HG03196 (cell line): ENCODE measurements at regions not wholly inside any gene's neighbourhood (a gene's known extent, or its start where the extent isn't known, plus 50 kb on each side); places are given as distances from the start of the nearest gene placed in this dataset.
"Not testable (repeated sequence)": the region's sequence is repeated elsewhere in the genome, so short reads cannot be mapped to it uniquely, and the experiment has no call there.

ENCODE experiments used
- ATAC-seq: cut with Tn5 transposase; IDR thresholded peaks from one replicate; pipeline ENCODE4 v1.9.1; 2021; ENCODE audit not compliant: unreplicated experiment

DNA sequence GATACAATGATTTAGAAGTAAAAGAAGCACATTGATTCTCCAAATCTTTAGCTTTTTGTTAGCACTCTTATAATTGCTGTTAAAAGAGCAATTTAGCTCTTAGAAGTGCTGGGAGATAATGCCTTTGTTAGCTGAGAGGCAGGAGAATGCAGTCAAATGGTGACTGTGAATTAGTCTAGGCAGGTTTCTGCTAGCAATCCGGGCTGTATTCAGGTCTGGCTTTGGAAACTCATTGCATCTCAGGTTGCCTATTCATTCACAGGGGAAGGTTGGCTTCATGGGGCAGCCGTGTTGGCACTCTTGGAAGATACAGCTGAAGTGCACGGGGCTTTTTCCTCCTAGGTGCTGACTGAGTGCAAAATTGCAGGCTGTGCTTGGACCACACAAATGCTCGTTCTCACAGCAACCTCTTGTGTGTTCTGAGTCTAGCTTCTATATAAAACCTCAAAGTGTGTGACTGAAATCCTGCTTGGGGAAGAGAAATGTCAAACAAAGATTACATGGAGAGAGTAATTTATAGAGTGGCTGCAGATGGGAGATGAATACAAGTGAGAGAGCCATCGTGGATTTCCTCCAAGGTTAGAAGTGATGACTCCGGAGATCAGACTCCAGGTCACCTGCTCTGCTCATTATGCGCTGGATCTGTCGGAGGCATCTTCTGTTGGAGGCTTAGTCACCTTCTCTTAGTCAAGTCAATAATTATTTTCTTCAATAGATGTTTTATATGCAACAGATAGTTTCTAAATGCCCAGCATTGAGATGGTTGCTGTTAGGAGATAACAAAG, 167.8 kb downstream of the PMAIP1 start:
- ATAC-seq: no peak

DNA sequence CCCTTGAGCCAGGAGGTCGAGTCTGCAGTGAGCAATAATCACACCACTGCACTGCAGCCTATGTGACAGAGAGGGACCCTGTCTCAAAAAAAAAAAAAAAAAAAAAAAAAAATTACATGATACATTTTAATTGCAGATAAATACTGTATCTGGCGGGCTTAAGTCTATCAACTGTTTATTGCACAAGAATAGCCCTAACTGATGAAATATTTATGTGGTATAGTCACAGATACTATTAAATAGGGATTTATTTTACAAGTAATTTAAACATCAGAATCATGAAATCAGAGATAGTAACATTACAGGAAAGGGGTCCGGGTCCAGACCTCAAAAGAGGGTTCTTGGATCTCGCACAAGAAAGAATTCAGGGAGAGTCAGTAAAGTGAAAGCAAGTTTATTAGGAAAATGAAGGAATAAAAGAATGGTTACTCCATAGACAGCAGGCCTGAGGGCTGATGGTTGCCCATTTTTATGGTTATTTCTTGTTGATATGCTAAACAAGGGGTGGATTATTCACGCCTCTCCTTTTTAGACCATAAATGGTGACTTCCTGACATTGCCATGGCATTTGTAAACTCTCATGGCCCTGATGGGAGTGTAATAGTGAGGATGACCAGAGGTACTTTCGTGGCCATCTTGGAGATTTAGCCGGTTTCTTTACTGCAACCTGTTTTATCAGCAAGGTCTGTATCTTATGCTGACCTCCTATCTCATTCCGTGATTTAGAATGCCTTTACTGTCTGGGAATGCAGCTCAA, 166.6 kb downstream of the PMAIP1 start:
- ATAC-seq: no peak

DNA sequence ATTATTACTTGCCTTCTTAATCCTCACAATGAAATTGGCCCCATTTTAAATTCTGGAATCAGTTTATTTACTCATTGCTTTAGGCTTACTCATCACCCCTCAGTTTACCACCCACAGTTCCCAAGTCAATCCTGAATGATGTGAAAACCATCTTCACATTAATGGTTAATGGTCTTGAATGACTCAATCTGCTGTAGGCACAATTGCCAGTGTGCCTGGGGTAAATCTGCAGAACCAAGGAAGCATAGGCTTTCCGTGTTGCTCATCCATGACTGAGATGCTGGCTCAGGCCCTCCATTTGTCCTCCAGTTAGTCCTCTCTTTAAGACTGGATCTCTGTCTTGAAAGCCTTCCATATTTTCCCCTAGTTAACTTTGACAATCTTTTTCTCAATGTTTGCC, 164.5 kb downstream of the PMAIP1 start:
- no peak for ATAC-seq

DNA sequence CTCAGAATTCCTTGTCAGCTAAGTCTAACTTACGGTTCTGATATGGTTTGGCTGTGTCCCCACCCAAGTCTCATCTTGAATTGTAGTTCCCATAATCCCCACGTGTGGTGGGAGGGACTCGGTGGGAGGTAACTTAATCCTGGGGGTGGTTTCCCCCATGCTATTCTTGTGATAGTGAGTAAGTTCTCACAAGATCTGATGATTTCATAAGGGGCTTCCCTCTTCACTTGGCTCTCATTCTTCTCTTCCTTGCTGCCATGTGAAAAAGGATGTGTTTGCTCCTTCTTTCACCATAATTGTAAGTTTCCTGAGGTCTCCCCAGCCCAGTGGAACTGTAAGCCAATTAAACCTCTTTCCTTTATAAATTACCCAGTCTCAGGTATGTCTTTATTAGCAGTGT, 163.0 kb downstream of the PMAIP1 start:
- not testable (repeated sequence) for ATAC-seq

DNA sequence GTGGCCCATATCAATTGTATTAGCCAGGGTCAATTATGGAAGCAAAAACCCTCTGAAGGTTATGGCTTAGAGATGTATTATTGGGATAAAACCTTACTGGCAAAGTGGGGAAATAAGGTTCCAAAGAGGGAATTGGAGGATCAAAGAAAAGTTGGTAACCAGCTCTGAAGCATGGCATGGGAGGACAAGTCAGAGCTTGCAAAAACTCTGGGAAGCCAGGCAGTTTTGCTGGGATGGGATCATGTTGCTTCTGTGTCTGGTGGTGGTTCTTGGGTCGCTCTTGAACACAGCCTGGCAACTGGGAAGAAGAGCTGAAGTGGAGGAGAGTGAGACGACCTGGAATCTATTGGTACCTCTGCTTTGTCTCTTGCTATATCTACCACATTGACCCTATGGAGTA, 162.6 kb downstream of the PMAIP1 start:
- no peak for ATAC-seq

DNA sequence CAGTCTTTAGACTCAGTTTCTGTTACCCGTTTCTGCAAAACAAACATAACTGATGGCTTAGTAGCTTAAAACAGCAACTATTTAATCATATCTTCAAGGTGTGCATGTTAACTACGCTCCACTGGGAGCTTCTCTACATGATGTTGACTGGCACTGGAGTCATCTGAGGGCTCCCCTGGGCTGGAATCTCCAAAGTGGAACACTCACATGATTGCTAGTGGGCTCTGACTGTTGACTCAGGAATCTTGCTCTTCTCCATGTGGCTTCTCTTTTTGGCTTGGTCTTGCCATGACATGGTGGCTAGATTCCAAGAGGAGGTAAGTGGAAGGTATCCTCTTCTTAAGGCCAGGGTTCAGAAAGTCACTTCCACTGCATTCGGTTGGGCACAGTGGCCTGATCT, 160.8 kb downstream of the PMAIP1 start:
- no peak for ATAC-seq

DNA sequence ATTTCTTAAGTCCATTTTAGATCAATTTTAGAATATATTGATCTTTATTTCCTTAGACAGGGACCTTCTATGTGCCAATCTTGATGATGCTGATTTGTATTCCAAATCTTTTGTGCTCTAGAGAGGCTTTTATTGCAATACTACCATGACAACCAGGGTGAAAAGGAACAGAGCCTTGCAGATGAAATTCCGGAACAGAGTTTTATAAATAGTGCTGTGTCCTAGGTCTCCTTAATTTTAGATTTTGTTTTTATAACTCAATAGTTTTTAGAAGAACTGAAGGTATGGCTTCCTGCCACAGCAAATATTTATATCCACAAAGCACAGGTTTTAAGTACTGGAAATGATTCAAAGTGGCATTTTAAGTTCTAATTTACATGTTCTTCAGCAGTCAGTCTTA, 160.2 kb downstream of the PMAIP1 start:
- ATAC-seq: no peak

DNA sequence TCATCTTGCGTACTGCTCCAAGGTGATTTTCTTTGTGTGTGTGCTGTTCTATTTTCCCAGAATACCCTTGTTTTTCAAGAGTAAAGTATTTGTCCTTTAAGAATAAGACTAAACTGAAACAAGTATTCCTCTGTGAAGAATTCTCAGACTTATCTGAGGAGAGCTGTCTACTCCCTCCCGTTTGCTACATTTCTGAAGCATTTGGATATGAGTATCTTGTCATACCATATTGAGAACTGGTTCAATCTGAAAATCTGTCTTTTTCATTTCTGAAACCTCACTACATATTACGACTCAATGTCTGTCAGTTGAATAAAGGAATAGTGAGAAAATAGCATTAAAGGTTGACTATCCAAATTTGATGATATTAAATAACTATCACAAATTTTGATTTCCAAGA, 159.4 kb downstream of the PMAIP1 start:
- ATAC-seq: no peak

DNA sequence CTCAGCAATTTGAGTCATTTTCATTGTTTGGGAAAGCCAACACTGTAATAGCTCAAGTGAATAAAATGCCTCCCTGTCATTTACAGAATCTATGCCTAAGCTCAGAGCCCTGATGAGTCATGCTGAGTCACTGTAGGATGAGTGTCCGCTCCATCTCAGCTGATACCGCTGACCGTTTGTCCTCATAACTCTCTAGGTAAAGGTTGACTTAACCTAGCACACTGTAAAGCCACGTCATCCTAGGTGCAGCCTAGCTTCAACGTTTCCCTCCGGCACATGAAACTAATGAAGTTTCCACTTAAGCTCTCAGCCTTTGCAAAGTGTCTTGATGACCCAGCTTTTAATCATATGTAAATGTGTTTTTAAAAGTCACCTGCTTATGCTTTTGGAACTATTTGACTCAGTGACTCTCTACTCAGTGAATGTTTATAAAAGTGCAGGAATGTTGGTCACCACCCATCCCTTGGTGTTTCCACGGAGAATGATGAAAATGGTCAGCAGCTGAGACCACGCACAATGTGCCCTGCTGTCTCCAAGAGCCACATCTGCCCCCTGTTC, 154.0 kb downstream of the PMAIP1 start:
- ATAC-seq: no peak

DNA sequence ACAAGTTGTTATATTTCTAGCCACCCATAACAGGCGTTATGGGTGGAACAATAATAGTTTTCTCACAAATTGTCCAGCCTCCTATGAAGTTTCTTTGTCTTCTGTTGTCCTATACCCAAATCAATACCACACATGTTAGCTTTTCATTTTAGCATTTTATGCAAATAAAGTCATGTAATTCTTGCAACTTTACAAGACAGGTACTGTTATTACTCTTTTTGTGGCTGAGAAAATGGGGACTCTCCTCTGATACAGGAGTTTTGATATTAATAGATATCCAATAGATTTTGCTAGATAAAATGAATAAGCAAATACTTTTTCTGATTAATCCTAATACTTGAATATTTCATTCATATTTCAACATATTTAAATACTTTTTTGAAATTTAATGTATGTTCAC, 151.0 kb downstream of the PMAIP1 start:
- ATAC-seq: no peak

DNA sequence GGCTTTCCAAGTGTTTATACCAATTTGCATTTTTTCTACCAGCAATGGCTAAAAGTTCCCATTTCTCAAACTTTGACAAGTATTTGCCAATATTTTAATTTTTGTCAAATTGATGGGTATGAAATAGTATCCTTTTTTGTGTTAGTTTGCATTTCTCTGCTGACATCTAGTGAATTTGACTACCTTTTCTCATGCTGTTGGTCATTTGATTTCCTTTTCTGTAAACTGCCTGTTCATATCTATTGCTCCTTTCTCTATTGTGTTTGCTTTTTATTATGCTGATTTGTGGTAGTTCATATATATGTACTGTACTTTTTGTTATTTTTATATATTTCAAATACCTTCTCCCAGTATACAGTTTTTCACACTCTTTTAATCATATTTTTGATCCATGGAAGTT, 149.4 kb downstream of the PMAIP1 start:
- ATAC-seq: no peak

DNA sequence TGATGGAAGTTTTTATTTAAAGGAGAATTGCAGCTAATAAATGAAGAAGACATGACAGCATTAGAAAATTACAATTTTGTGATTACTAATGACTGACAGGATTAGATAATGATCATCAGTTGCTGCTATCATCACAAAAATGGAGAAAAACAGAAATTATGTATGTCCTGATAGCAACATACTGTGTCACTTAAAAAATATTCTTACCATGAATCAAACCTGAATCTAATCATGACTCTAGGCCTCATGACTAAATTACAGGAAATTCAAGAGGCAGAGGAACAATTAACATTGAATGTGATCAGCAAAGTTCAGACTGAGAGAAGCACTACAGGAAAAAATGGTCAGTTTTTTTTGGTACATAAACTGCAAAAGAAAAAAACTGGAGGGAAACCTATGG, 147.8 kb downstream of the PMAIP1 start:
- ATAC-seq: no peak

DNA sequence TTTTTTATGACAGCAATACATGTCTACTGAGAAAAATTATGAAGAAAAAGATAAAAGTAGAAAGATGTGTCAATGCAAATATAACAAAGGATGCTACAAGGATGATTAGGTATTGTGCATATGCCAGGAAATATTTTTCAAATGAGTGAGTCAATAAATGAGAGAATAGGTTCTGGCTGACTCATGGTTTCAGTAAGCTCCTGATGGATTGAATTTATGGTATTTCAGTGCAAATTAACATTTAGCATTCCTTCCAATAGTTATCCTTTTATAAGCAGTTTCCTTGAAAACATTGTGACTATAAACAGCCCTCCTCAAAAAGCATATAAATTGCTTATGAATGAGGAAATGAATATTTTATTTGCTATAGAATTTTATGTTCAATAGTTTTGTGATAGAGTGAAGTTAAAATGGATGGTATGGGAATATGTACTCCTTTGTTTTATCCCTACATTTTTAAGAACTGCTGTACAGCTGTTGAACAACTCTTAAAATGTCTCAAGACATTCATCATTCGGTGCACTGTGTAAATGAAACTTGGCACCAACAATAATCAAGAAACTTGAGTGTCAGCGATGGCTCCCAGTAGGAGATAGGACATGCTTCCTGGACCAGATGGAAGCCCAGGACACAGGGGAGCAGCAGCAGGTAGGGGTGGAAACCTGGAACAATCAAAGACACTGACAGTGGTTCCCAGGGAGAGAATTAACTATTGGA, 144.7 kb downstream of the PMAIP1 start:
- no peak for ATAC-seq

DNA sequence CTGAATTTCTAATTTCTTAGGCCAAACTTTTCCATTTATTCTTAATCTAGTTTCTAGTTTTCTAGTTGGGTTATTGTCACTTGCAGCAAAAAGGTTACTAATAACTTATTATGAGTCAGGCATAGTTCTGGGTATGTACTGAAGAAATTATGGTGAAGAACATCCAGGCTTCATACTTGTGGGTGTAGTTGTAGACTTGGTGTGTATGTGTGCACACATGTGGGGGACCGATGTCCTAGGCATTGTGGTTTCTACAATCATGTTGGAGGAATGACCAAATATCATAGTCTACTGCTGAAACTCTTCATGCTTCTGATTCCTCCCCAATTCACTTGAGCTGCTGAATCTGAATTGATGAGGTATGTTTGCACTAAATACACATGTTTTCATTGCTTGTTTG, 141.2 kb downstream of the PMAIP1 start:
- ATAC-seq: no peak

DNA sequence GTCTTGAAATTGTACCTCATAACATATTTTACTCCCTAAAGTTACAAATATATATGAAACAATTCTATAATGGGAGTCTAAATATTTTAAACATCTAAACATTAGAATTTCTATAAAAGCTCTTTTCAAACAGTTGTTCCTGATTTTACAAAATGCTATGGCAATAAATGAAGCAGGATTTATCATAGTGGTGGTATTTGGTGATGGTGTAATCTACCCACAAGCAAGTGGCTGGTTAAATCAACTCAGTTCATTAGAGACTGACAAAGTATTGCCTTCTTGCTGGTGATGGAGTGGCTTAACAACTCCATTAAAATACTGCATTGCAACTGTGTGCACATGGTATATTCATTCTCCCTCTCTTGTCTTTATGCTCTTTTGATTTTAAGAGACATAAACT, 138.9 kb downstream of the PMAIP1 start:
- ATAC-seq: no peak

DNA sequence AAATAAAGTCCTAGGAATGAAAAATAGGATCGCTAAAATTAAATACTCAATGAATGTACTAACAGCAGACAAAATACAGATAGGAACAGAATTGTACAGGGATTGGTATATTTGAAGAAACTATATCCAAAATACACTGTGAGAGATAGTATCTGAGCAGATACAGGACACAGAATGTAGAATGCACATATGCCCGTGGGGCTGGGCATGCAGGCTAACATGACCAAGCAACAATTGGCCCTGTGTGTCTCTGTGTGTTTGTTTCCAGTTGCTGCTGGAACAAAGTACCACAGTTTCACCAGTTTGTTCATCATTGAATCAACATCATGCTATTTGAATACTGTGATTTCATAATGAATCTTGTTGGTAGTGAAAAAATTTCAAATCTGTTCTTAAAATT, 127.6 kb downstream of the PMAIP1 start:
- no peak for ATAC-seq

DNA sequence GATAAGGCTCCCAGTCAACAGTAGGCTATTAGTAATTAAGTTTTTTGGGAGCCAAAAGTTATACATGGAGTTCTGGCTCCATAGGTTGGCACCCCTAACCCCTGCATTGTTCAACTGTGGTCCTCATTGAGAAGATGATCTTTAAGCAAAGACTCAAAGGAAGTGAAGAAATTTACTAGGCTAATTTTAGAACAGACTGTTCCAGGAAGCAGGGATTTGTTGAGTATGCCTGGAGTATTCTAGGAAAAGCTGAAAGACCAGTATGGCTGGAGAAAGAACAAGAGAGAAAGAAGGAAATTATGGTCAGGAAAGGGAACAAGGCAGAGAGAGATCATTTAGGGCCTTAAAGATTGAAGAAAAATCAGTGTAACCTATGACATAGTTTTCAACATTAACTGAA, 125.1 kb downstream of the PMAIP1 start:
- no peak for ATAC-seq

DNA sequence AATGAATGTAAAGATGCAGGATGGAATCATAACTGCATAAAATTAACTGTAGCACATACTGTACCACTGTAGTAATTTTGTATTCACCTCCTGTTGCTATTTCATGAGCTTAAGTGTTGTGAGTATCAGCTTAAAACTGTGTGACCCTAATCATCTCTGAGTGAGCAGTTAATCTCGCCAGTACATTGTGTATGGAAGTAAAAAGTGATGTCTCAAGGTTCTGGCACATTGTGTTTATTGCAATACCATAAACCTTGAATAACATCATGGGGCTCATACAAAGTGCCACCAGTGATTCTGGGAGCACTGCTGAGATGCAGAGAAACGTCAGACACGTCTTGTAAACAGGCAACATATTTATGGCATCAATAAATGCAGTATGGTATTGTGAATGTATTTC, 124.5 kb downstream of the PMAIP1 start:
- ATAC-seq: no peak

DNA sequence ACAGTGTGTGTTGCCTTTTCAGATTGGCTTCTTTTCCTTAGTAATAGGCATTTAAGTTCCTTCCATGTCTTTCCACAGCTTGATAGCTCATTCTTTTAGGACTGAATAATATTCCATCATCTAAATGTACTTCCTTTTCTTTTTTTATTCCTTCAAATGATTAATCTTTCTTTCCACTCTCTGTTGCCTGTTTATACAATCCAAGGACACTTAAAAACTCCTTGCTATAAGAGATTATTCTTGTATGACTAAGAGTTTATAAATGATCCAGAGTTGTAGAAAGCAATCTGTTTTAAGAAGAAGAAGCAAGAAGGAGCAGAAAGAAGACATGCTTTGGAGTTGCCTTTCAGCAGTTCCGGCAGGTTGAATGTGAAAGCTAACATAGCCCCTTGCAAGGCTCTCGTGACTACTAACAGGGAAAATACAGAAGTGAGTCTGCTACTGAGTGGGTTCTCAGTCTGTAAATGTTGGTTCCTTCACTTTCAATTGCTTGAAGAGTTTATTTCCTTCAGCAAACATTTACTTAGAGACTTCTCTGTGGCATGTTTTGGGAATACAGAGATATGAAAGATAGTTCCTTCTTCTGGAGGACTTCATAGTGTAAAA, 123.0 kb downstream of the PMAIP1 start:
- no peak for ATAC-seq

DNA sequence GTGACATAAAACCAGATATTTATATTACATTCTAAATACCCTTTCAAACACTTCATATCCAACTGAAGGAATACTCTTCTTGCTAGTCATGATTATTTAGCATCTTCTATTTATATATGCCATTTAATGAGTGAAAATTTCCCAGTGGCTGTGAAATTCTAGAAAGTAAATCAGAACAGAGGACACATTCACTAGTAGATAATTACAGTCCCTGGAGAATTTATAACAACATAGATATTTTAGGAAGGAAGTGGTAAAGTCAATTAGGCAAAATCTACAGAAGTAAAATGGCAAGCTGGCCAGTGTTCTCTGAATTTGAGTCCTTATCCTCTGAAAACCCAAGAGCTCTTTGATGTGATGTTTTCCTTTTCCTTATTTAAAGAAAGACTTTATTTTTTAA, 121.8 kb downstream of the PMAIP1 start:
- no peak for ATAC-seq
